NCI-H1930 (cell line): ENCODE measurements at regions not wholly inside any gene's neighbourhood (a gene's known extent, or its start where the extent isn't known, plus 50 kb on each side); places are given as distances from the start of the nearest gene placed in this dataset.

Source experiments
- DNase-seq, 2 experiments: peaks; one replicate each; lab custom pipeline; 2025; lab: John Stamatoyannopoulos, UW

DNA sequence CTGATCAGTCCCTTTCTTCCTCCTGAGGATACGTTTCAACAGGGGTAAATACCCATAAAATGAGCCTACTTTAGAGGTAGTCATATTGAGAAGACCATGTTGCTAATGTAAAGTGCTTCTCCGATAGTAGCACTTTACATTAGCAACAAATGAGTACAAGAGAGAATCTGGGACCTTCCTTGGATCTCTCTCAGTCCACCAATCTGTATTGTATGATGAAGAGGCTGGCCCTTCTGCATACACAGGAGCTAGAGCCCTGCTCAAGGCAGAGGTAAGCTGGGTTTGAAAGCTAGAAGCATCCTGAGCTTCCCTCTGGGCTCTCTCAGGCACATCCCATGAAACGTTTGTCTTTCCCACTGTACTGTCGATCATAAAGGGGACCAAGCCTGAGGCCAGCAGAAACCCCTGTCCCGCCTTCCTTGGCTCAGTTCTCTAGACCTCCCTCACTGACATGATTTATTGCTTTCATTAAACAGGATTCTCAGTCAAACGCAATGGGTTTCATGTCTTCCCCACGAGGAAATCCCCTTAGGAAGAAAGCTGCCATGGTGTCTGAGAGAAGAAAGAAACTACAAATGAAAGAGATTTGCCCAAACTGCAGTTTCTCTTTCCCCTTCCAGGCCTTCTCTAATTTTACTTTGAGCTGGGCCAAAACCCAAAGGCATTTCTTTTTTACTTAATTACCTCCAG, 62.8 kb upstream of the BCAR3 start:
- DNase-seq, result no peak

DNA sequence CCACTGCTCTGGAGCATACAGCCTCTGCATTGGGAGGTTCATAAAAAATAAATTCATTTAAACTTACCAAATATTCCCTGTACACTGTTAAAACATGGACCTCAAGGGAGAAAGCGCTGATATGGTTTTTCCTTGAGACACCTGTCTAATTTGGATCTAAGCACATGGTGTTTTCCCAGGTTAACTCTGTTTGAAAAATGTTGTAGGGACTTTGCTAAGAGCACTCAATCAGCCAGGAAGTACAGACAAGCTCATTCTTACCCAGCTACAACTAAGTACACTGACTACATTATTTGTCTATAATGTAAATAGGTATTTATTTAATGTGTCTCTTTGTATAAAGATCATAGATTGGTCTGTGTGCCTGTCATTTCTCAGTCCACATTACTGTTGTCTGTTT, 61.8 kb upstream of the BCAR3 start:
- DNase-seq, result no peak

DNA sequence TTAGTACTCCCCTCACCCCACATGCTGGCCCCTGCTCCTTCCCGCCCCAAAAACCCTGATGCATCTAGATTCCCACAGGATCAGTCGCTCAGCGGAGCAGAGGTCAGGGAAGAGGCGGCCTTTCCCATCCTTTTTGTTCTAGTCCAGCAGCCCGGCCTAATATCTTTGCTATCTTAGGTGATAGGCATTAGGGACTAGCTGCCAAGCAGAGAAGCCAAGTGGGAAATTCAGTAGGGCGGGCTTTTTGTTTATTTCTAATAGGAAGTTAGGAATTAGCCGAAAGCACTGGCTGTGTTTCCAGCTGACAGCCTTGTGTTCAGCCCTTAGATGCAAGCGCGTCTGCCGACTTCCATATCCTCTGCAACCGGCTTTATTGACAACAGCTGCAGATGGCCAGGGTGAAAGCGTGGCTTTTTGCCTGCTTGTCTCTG, 59.0 kb upstream of the BCAR3 start:
- DNase-seq, result no peak

DNA sequence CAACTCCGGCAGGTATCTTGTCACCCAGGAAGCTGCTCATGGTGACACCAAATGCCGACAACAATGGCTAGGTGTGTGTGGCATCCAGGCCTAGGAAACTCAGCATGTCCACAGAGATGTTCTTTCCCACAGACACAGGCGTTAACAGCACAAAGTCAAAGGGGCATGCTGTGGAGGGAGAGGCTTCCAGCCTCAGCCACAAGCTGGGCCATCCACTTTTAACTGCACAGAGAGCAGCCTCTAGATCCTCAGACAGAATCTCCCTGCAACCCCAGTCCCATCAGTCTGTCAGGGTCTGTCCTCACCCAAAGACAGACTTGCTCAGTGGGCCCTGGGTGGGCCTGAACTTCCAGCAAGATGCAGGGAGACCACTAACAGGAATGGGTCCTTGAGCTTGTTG, 58.5 kb upstream of the BCAR3 start:
- no peak for DNase-seq

DNA sequence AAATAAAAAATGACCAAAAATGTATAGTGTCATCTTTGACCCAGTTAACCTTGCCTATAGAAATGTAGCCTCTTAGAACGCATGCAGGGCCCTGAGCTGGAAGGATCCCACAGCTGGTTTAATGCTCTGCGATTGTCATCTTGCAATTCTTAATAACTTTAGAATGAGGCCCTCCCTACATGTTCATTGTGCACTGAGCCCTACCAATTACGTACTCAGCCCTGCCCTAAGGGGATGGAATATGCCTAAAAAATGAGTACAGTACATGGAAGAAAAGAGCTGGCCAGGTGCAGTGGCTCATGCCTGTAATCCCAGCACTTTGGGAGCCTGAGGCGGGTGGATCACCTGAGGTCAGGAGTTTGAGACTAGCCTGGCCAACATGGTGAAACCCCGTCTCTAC, 57.8 kb upstream of the BCAR3 start:
- no peak for DNase-seq

DNA sequence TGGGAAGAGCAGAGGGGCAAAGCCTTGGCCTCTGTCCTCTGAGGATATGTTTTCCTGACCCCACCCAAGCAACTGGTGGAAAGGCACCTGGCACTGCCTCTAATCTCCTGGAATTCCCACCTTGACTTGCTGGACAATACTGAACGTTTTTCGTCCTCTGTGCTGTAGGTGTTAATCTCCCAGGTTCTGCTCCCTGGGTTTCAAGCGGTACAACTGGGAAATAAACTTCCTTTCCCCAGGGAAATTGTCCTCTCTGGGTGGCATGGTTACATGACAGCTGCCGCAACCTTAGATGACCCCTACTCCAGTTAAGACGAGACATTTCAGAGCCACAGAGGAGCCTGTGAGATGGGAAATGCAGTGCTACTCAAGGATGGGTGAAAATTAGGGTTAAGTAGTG, 57.3 kb upstream of the BCAR3 start:
- no peak for DNase-seq

DNA sequence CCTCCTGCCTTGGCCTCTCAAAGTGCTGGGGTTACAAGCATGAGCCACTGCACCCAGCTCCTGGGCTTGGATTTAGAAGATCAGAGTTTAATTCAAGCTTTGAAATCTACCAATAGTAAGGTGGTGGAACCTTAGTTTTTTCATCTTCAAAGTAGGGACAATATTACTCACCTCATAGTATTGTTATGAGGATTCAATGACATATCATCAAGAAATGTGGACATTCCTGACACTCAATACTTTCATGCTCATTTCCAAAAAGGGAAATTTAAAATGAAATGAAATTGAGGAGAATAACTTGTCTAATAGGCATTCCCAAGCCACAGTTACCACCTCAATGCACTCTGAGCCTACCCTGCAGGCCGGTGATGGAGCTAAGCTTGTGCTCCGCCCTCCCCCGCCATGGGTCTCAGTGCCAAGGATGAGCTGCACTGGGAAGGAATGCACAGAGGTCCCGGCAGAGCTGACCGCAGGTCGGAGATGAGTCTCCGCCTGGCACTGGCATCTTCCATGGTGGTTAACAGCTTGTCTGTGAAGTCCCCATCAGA, 56.5 kb upstream of the BCAR3 start:
- DNase-seq, result no peak

DNA sequence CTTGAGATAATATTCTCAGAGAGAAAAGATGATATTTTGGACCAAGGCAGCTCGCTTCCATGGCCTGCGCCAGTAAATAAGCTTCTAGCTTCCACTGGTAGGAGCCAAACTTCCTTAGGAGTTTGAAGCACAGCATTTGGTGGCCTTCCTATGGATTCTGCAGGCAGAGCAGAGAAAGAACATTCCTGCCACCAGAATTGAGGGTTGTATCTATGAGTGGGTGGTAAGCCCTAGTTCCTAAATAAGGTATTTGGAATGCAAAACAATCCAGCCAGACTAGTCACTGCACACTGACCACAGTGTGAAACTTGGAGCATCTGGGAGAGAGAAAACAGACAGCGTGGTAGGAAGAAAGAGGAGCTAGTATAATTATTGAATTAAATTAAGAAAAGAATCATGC, 54.1 kb upstream of the BCAR3 start:
- no peak for DNase-seq

DNA sequence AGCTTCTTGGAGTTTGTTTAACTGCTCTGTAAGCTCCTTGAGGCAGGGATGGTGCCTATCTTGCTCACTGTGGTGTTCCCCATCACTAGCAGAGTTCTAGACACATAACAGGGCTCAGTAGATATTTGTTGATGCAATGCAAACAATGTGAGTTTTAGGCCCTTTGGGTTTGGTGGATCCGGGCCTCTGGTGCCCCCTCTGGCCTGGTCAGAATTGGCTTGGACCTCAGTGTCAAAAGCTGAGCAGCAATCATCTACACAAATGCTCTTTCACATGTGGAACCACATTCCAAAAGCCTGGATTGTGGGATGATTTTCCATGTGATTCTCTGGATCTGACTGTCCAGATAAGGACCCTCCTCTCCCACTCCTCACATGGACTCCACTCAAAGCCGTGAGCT, 53.4 kb upstream of the BCAR3 start:
- DNase-seq, result no peak

DNA sequence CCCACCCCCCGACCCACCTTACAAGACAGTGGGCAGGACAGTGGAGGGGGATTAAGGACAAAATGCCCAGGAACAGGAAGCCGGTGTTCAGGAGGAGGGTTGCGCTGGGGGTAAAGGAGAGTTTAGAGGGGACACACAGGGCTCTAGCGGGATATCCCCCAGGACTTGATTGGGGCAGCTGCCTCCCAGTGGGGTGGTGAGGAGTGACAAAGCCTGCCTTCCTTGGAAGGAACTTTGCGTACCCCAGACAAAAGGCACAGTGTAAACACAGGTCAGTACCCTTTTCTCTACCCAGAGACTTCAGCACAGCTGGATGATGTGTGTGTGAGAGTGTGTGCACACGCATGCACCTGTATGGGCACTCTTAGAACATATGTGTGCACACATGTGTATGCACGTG, 51.7 kb upstream of the BCAR3 start:
- DNase-seq, result no peak

DNA sequence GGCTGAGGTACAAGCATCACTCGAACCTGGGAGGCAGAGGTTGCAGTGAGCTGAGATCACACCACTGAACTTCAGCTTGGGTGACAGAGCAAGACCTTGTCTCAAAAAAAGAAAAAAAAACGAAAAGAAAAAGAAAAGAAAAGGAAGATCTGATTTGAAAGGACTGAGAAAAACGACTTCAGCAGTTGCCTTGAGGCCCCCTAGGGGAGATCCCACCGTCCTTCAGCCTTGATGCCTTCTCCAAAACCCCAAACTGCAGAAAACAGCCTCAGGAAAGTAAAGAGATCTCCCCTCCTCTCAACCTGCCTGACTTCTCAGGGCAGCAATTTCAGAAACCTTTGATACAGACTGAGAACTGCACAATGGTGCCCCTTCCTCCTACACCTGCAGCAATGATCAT, 50.9 kb upstream of the BCAR3 start:
- DNase-seq, result no peak
